K562 (cell line): ENCODE measurements at regions not wholly inside any gene's neighbourhood (a gene's known extent, or its start where the extent isn't known, plus 50 kb on each side); places are given as distances from the start of the nearest gene placed in this dataset.

Source experiments
- ATAC-seq: fragments of 200-7000 bp; cut with Tn5 transposase; 3 replicates; pipeline ENCODE4 v1.9.1; 2020; ENCODE audit warnings: moderate library complexity
- BruUV-seq: library from RNA; stranded (reverse); fragments of 400-500 nt; replicated peaks from 2 replicates; lab custom pipeline; 2021; lab: Mats Ljungman, UMichigan
- CTCF ChIA-PET: fragments of 300-600 bp; formaldehyde crosslinking; extraction: SDS; loops from one replicate; lab custom pipeline; 2021; ENCODE audit warnings: low intra/inter-chr PET ratio; lab: Yijun Ruan, JAX
- POLR2A ChIA-PET: fragments of 300-600, 350-650 bp; sonication (Branson Sonifier 250); formaldehyde crosslinking; extraction: SDS; loops from one replicate; lab custom pipeline; 2021; ENCODE audit warnings: antibody characterized with exemption, inconsistent platforms; lab: Yijun Ruan, JAX
- DNase-seq, 4 experiments: peaks; one replicate each; pipeline versions ENCODE4 v3.0.0 to v3.0.0-alpha.2; 2011 to 2018; ENCODE audit warnings: low spot score in 3 of 4, mixed read lengths in 3 of 4; ENCODE audit errors: extremely low read depth in 1 of 4
- FAIRE-seq: peaks from 2 replicates; lab custom pipeline; 2011; peaks lifted over from hg19 to GRCh38; lab: Jason Lieb, UNC
- H2AFZ ChIP-seq: 2 replicates; pipeline ENCODE4 v1.6.0; 2011; ENCODE audit warnings: low read depth, low read length, control low read depth, inconsistent platforms
- H3K27ac ChIP-seq: fragments of 200-600 bp; 3 replicates; pipeline ENCODE4 v1.8.0; 2011; ENCODE audit warnings: low read depth, mild to moderate bottlenecking, control low read depth, inconsistent platforms, low read length, moderate library complexity, mixed read lengths; ENCODE audit errors: extremely low read depth
- H3K27me3 ChIP-seq, 2 experiments: fragments of 300-600 bp in 1 of 2; 2 replicates in 1 of 2; 3 replicates in 1 of 2; pipeline versions ENCODE4 v1.6.0 to v1.8.0; 2011; ENCODE audit warnings: inconsistent platforms in 2 of 2, low read length in 2 of 2, mild to moderate bottlenecking in 1 of 2, mixed read lengths in 1 of 2, moderate library complexity in 1 of 2; ENCODE audit not compliant: control insufficient read depth in 2 of 2, insufficient read depth in 2 of 2
- H3K36me3 ChIP-seq: fragments of 300-600 bp; 3 replicates; pipeline ENCODE4 v1.8.0; 2011; ENCODE audit warnings: mild to moderate bottlenecking, low read length, inconsistent platforms; ENCODE audit not compliant: control insufficient read depth, insufficient read depth
- H3K4me1 ChIP-seq, 2 experiments: fragments of 200-600 bp in 1 of 2; replicated peaks in 1 of 2; 2 replicates in 1 of 2; 3 replicates in 1 of 2; pipeline versions ENCODE4 v1.5.1 to v1.8.0; 2011; ENCODE audit warnings: inconsistent platforms in 2 of 2, low read length in 2 of 2, mild to moderate bottlenecking in 1 of 2, mixed read lengths in 1 of 2, moderate library complexity in 1 of 2; ENCODE audit not compliant: control insufficient read depth in 2 of 2, insufficient read depth in 2 of 2
- H3K4me2 ChIP-seq: 2 replicates; pipeline ENCODE4 v1.6.1; 2011; ENCODE audit warnings: low read length, control low read depth, inconsistent platforms, mixed read lengths; ENCODE audit not compliant: insufficient read depth
- H3K4me3 ChIP-seq: fragments of 200-600 bp; sonication (generic), shearing (Covaris generic); 2 replicates; pipeline ENCODE4 v1.5.1; 2016; ENCODE audit warnings: control low read depth, inconsistent platforms
- H3K79me2 ChIP-seq: fragments of 200-600 bp; 3 replicates; pipeline ENCODE4 v1.8.0; 2011; ENCODE audit warnings: low read length, inconsistent platforms; ENCODE audit not compliant: control insufficient read depth, insufficient read depth
- H3K9ac ChIP-seq, 2 experiments: 2 replicates each; pipeline versions ENCODE4 v1.6.0 to v1.6.1; 2011; ENCODE audit warnings: low read depth in 2 of 2, low read length in 2 of 2, control low read depth in 1 of 2, inconsistent platforms in 1 of 2, mild to moderate bottlenecking in 1 of 2, mixed read lengths in 1 of 2; ENCODE audit not compliant: insufficient read depth in 1 of 2
- H3K9me1 ChIP-seq: one replicate; pipeline ENCODE4 v1.6.0; 2011; ENCODE audit warnings: inconsistent platforms, mild to moderate bottlenecking, low read length, moderate library complexity; ENCODE audit not compliant: control insufficient read depth, insufficient read depth
- H3K9me3 ChIP-seq: replicated peaks from 2 replicates; pipeline ENCODE4 v1.5.1; 2011; ENCODE audit warnings: low read depth, low read length, inconsistent platforms; ENCODE audit not compliant: control insufficient read depth, insufficient read depth
- H4K20me1 ChIP-seq: replicated peaks from 2 replicates; pipeline ENCODE4 v1.6.1; 2011; ENCODE audit warnings: low read length, inconsistent platforms, mixed read lengths; ENCODE audit not compliant: control insufficient read depth, insufficient read depth
- E2F5 ChIP-seq: sonication (generic); formaldehyde crosslinking; IDR thresholded peaks from 2 replicates; pipeline ENCODE4 v1.8.0; 2022; ENCODE audit warnings: mild to moderate bottlenecking, missing genetic modification reagents
- GTF2B ChIP-seq: IDR thresholded peaks from 2 replicates; pipeline ENCODE4 v1.6.1; 2011; ENCODE audit not compliant: insufficient read length; ENCODE audit errors: extremely low read depth
- HNRNPLL ChIP-seq: fragments of 200-400 bp; formaldehyde crosslinking; IDR thresholded peaks from 2 replicates; pipeline ENCODE4 v1.6.1; 2017; ENCODE audit warnings: low read length, low read depth, mild to moderate bottlenecking; ENCODE audit not compliant: poor library complexity, severe bottlenecking
- KDM2B ChIP-seq: fragments of 250-450 bp; sonication (Bioruptor Pico); IDR thresholded peaks from 2 replicates; pipeline ENCODE4 v1.8.0; 2021; ENCODE audit warnings: mild to moderate bottlenecking, moderate library complexity
- SNAPC5 ChIP-seq: fragments of 250-450 bp; sonication (Bioruptor Pico); IDR thresholded peaks from 2 replicates; pipeline ENCODE4 v1.8.0; 2021; ENCODE audit warnings: moderate library complexity, mild to moderate bottlenecking, inconsistent platforms
- SRSF9 ChIP-seq: fragments of 200-400 bp; formaldehyde crosslinking; IDR thresholded peaks from 2 replicates; pipeline ENCODE4 v1.6.1; 2017; ENCODE audit warnings: low read depth, low read length, borderline replicate concordance
- TCF7 ChIP-seq: sonication (generic); IDR thresholded peaks from 2 replicates; pipeline ENCODE4 v1.6.1; 2016; ENCODE audit warnings: antibody characterized with exemption, borderline replicate concordance
- TSHZ1 ChIP-seq: fragments of 250-450 bp; sonication (Bioruptor Pico); IDR thresholded peaks from 2 replicates; pipeline ENCODE4 v1.4.0; 2020; ENCODE audit warnings: mild to moderate bottlenecking, moderate library complexity
- ZBED1 ChIP-seq: IDR thresholded peaks from 2 replicates; pipeline ENCODE4 v1.6.1; 2014
- ZFP91 ChIP-seq: sonication (generic); formaldehyde crosslinking; IDR thresholded peaks from 2 replicates; pipeline ENCODE4 v1.8.0; 2022; ENCODE audit warnings: mild to moderate bottlenecking, missing genetic modification reagents
- ZNF12 ChIP-seq: sonication (generic); formaldehyde crosslinking; IDR thresholded peaks from 2 replicates; pipeline ENCODE4 v1.4.0; 2020; ENCODE audit warnings: mild to moderate bottlenecking, missing genetic modification reagents
- ZNF174 ChIP-seq: fragments of 250-450 bp; sonication (Bioruptor Pico); IDR thresholded peaks from 2 replicates; pipeline ENCODE4 v1.4.0; 2020; ENCODE audit warnings: mild to moderate bottlenecking
- ZNF3 ChIP-seq: fragments of 250-450 bp; sonication (Bioruptor Pico); IDR thresholded peaks from 2 replicates; pipeline ENCODE4 v1.5.0; 2021; ENCODE audit warnings: mild to moderate bottlenecking, moderate library complexity
- ZNF354B ChIP-seq: fragments of 250-450 bp; sonication (Bioruptor Pico); IDR thresholded peaks from 2 replicates; pipeline ENCODE4 v1.4.0; 2020
- ZNF717 ChIP-seq: fragments of 250-450 bp; sonication (Bioruptor Pico); IDR thresholded peaks from 2 replicates; pipeline ENCODE4 v1.5.0; 2021
- WGBS: fragments of 100-300 bp; shearing (Covaris generic); methylation state at CpG from one replicate; pipeline ENCODE4 v1.1.6; 2016; ENCODE audit warnings: low coverage, mixed read lengths; ENCODE audit not compliant: insufficient coverage; ENCODE audit errors: missing lambda C conversion rate; 5-methylcytosine and 5-hydroxymethylcytosine counted together
- in situ Hi-C: fragments of 300-500 bp; cut with MboI; formaldehyde crosslinking; loops from 4 replicates; pipeline ENCODE4 v1.15.0; 2018; ENCODE audit warnings: inconsistent platforms, mixed read lengths
- intact Hi-C: fragments of 100-400 bp; cut with micrococcal nuclease; formaldehyde crosslinking; loops from 2 replicates; pipeline ENCODE4 v1.14.2; 2022

GRCh38 chr3:68135067-68135466, 480.7 kb upstream of the SUCLG2 start:
- H3K4me2 ChIP-seq: no peak overlapping the region
- intact Hi-C loops (no loop called here), in situ Hi-C loops (no loop called here)
- H3K36me3 ChIP-seq: no peaks in the 10 kb centered on the region
- no peaks in the 10 kb centered on the region for H3K4me1 ChIP-seq
- H3K9me3 ChIP-seq: no peaks in the 10 kb centered on the region
- H3K27ac ChIP-seq: no peak overlapping the region
- H2AFZ ChIP-seq: no peak overlapping the region
- no peak for FAIRE-seq
- no peaks in the 10 kb centered on the region for H4K20me1 ChIP-seq
- TF ChIP-seq SRSF9 (no peak), SNAPC5 (CRISPR knock-in tag) (no peak), TCF7 (no peak), ZNF174 (CRISPR knock-in tag) (no peak), HNRNPLL (no peak), ZNF12 (no peak), ZNF354B (CRISPR knock-in tag) (no peak), GTF2B (no peak), ZFP91 (CRISPR knock-in tag) (no peak), KDM2B (CRISPR knock-in tag) (no peak), ZBED1 (no peak), TSHZ1 (no peak), E2F5 (CRISPR knock-in tag) (no peak), ZNF3 (CRISPR knock-in tag) (no peak), ZNF717 (CRISPR knock-in tag) (no peak)
- POLR2A ChIA-PET: no interaction called here
- CTCF ChIA-PET: no interaction called here
- no peaks in the 10 kb centered on the region for H3K9me1 ChIP-seq
- no peak for ATAC-seq
- BruUV-seq: no TSS peak
- H3K9ac ChIP-seq: no peak overlapping the region
- H3K4me3 ChIP-seq: no peak overlapping the region
- H3K79me2 ChIP-seq: no peaks in the 10 kb centered on the region
- DNase-seq: no peak
- H3K27me3 ChIP-seq: no peaks in the 10 kb centered on the region
- 0% methylated on average over 1 of the region's 1 CpG for WGBS
